ENCODE measurements at regions not wholly inside any gene's neighbourhood (a gene's known extent, or its start where the extent isn't known, plus 50 kb on each side); places are given as distances from the start of the nearest gene placed in this dataset.

DNA sequence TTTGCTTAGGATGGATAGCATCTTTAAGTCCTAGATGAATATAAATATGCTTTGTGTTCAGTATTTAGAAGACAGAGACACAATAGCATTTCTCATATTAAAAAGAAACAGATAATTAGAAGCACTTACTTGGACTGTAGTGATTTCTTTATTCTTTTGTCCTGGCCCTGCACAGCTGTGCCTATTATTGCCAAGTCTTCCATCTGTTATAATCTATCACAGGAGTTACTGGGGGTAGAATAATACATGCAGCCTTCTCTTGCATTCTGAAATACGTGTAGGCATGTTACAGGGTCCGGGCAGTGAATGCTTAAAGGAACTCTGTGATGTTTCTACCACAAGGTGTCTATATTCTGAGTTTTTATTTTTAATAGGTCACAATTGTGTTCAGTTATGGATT, 461.5 kb upstream of the COBL start:
- POLR2A ChIA-PET (ENCODE audit: partially characterized antibody), result no interaction called here
- Histone ChIP-seq H4K8ac (ENCODE audit: extremely low read depth, insufficient read depth, low read length) (no peak overlapping the region), H4K20me1 (replicated peaks in 1 of 2; ENCODE audit: control insufficient read depth in 1 of 2, insufficient read depth in 2 of 2, low read length in 2 of 2) (no peaks in the 10 kb centered on the region), H3K4me3 (ENCODE audit: extremely low read depth in 1 of 4, insufficient read depth in 2 of 4, low read depth in 3 of 4, low read length in 4 of 4) (no peak overlapping the region), H3K9me3 (ENCODE audit: insufficient read depth in 2 of 2, low read depth in 1 of 2, low read length in 1 of 2) (no peaks in the 10 kb centered on the region), H3K23me2 (ENCODE audit: low read depth, low read length) (peaks cover 6% of the 10 kb centered on the region; the same call in 1 of the 2 replicates), H3K23ac (ENCODE audit: insufficient read length) (no peak overlapping the region), H2BK5ac (ENCODE audit: low read depth, low read length) (no peak overlapping the region), H3K79me1 (ENCODE audit: low read depth, low read length) (no peaks in the 10 kb centered on the region), H3K9ac (replicated peaks in 1 of 4; ENCODE audit: extremely low read depth in 1 of 4, low read depth in 3 of 4, low read length in 3 of 4) (no peak overlapping the region), H2BK20ac (ENCODE audit: low read length) (no peak overlapping the region), H4K5ac (ENCODE audit: insufficient read length, low read depth, low read length) (no peak overlapping the region), H2BK12ac (ENCODE audit: low read depth, low read length) (no peak overlapping the region), H3K27ac (ENCODE audit: low read depth, low read length) (no peak overlapping the region), H2BK15ac (ENCODE audit: low read length) (no peak overlapping the region), H3K14ac (ENCODE audit: insufficient read length) (no peak overlapping the region), H2AFZ (ENCODE audit: low read length) (no peak overlapping the region), H3K4me1 (replicated peaks in 1 of 4; ENCODE audit: control insufficient read depth in 3 of 4, insufficient read depth in 4 of 4, low read length in 3 of 4) (peaks cover 2 to 7% (median 4%) of the 10 kb centered on the region in 4 experiments; a peak in 3 of 7 replicates), H3K36me3 (ENCODE audit: control insufficient read depth in 2 of 4, insufficient read depth in 4 of 4, low read length in 3 of 4) (no peaks in the 10 kb centered on the region), H3K4ac (replicated peaks; ENCODE audit: insufficient read length, low read depth, low read length) (no peak overlapping the region), H3K4me2 (ENCODE audit: insufficient read depth in 1 of 2, low read depth in 2 of 2, low read length in 2 of 2) (no peak overlapping the region), H4K91ac (replicated peaks; ENCODE audit: insufficient read length, low read length) (no peak overlapping the region), H3K56ac (replicated peaks; ENCODE audit: insufficient read length, low read depth, low read length) (no peak overlapping the region), H3K27me3 (replicated peaks in 1 of 4; ENCODE audit: control insufficient read depth in 3 of 4, extremely low read depth in 1 of 4, insufficient read depth in 3 of 4, low read length in 3 of 4) (no peaks in the 10 kb centered on the region), H3K79me2 (ENCODE audit: control insufficient read depth in 1 of 2, insufficient read depth in 2 of 2, low read length in 2 of 2) (no peaks in the 10 kb centered on the region; a peak in 1 of 4 replicates), H2AK5ac (ENCODE audit: low read depth, low read length) (no peak overlapping the region), H3K18ac (ENCODE audit: extremely low read depth, low read length) (no peak overlapping the region), H2BK120ac (replicated peaks; ENCODE audit: low read depth, low read length) (no peak overlapping the region)
- 77% methylated on average over 2 of the region's 2 CpGs; no CpG with 5 or more reads in 1 of the 2 experiments for WGBS, 2 experiments (ENCODE audit: extremely low coverage in 1 of 2, insufficient coverage in 1 of 2, insufficient read length in 1 of 2, insufficient replicate concordance in 2 of 2, low coverage in 1 of 2, low lambda C conversion rate in 2 of 2, missing lambda C conversion rate in 1 of 2)
- no peak for FAIRE-seq
- DNase-seq (ENCODE audit: low read depth in 1 of 2, low spot score in 2 of 2), result no peak
- CTCF ChIA-PET (ENCODE audit: partially characterized antibody), result no interaction called here
- TF ChIP-seq SP2 (IDR thresholded peaks at IDR 0.05; ENCODE audit: low read length) (no peak), KDM5A (IDR thresholded peaks at IDR 0.05; ENCODE audit: low read length) (no peak), MAFK (IDR thresholded peaks at IDR 0.05; ENCODE audit: low read depth, low read length) (no peak), POLR2AphosphoS5 (IDR thresholded peaks at IDR 0.05; ENCODE audit: low read depth, low read length) (no peak), CHD2 (IDR thresholded peaks at IDR 0.05; ENCODE audit: low read length) (no peak), SRF (IDR thresholded peaks at IDR 0.05; ENCODE audit: low read depth, low read length) (no peak), KDM1A (IDR thresholded peaks at IDR 0.05; ENCODE audit: borderline replicate concordance, low read length) (no peak), SIN3A (conservative IDR thresholded peaks at IDR 0.05 in 1 of 2, IDR thresholded peaks at IDR 0.05 in 1 of 2; ENCODE audit: low read depth in 1 of 2, low read length in 2 of 2) (no peak), SIRT6 (IDR thresholded peaks at IDR 0.05; ENCODE audit: low read length) (no peak), JUN (IDR thresholded peaks at IDR 0.05; ENCODE audit: low read depth, low read length) (no peak), BACH1 (IDR thresholded peaks at IDR 0.05; ENCODE audit: low read length) (no peak), RAD21 (IDR thresholded peaks at IDR 0.05 in 1 of 2, conservative IDR thresholded peaks at IDR 0.05 in 1 of 2; ENCODE audit: low read depth in 2 of 2, low read length in 2 of 2) (no peak), POLR2A (IDR thresholded peaks at IDR 0.05; ENCODE audit: control extremely low read depth in 1 of 2, low read depth in 2 of 2, low read length in 2 of 2) (no peak), CBX8 (IDR thresholded peaks at IDR 0.05; ENCODE audit: borderline replicate concordance, low read depth, low read length) (no peak), CBX5 (IDR thresholded peaks at IDR 0.05; ENCODE audit: low read depth, low read length) (no peak)
- TF ChIP-seq, protein P1, sequence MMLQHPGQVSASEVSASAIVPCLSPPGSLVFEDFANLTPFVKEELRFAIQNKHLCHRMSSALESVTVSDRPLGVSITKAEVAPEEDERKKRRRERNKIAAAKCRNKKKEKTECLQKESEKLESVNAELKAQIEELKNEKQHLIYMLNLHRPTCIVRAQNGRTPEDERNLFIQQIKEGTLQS (IDR thresholded peaks at IDR 0.05; ENCODE audit: insufficient read depth, low read depth, low read length), result no peak

Data from H1 (cell line).